Keratinocyte (primary cell): ENCODE measurements at regions not wholly inside any gene's neighbourhood (a gene's known extent, or its start where the extent isn't known, plus 50 kb on each side); places are given as distances from the start of the nearest gene placed in this dataset.
"Not testable (repeated sequence)": the region's sequence is repeated elsewhere in the genome, so short reads cannot be mapped to it uniquely, and the experiment has no call there.

Experiments
- DNase-seq: peaks from one replicate; pipeline ENCODE4 v3.0.0-alpha.2; 2011; ENCODE audit warnings: low read depth, missing footprints, low spot score
- FAIRE-seq: peaks from 2 replicates; lab custom pipeline; 2011; peaks lifted over from hg19 to GRCh38; lab: Jason Lieb, UNC
- H2AFZ ChIP-seq: 2 replicates; pipeline ENCODE4 v1.6.0; 2012; ENCODE audit warnings: low read length, control low read depth, inconsistent platforms; ENCODE audit not compliant: control insufficient read depth
- H3K27ac ChIP-seq: 2 replicates; pipeline ENCODE4 v1.5.1; 2011; ENCODE audit warnings: low read length; ENCODE audit not compliant: control insufficient read depth, insufficient read depth
- H3K27me3 ChIP-seq: 3 replicates; pipeline ENCODE4 v1.6.0; 2011; ENCODE audit warnings: low read length; ENCODE audit not compliant: control insufficient read depth, insufficient read depth; ENCODE audit errors: extremely low read depth
- H3K36me3 ChIP-seq, 2 experiments: 2 replicates in 1 of 2; 3 replicates in 1 of 2; pipeline ENCODE4 v1.5.1; 2011; ENCODE audit warnings: low read length in 2 of 2, mild to moderate bottlenecking in 1 of 2; ENCODE audit not compliant: control insufficient read depth in 2 of 2, insufficient read depth in 2 of 2; ENCODE audit errors: extremely low read depth in 1 of 2
- H3K4me1 ChIP-seq: 3 replicates; pipeline ENCODE4 v1.5.1; 2011; ENCODE audit warnings: low read length; ENCODE audit not compliant: control insufficient read depth, insufficient read depth; ENCODE audit errors: extremely low read depth
- H3K4me2 ChIP-seq: 3 replicates; pipeline ENCODE4 v1.6.0; 2011; ENCODE audit warnings: low read depth, low read length; ENCODE audit not compliant: control insufficient read depth, insufficient read depth; ENCODE audit errors: extremely low read depth
- H3K4me3 ChIP-seq, 3 experiments: fragments of 200-600 bp in 1 of 3; sonication (generic) in 1 of 3; 2 replicates in 2 of 3; 3 replicates in 1 of 3; pipeline ENCODE4 v1.5.1; 2011 to 2016; ENCODE audit warnings: low read length in 3 of 3, mild to moderate bottlenecking in 3 of 3, control low read depth in 2 of 3, inconsistent platforms in 1 of 3, low read depth in 1 of 3, mixed read lengths in 1 of 3, mixed run types in 1 of 3, moderate library complexity in 1 of 3; ENCODE audit not compliant: control insufficient read depth in 2 of 3, insufficient read depth in 2 of 3; ENCODE audit errors: extremely low read depth in 1 of 3
- H3K79me2 ChIP-seq: 2 replicates; pipeline ENCODE4 v1.6.0; 2012; ENCODE audit warnings: low read length; ENCODE audit not compliant: control insufficient read depth, insufficient read depth
- H3K9ac ChIP-seq: 3 replicates; pipeline ENCODE4 v1.6.0; 2011; ENCODE audit warnings: low read length; ENCODE audit not compliant: control insufficient read depth, insufficient read depth; ENCODE audit errors: extremely low read depth
- H3K9me1 ChIP-seq: 3 replicates; pipeline ENCODE4 v1.6.0; 2011; ENCODE audit warnings: low read length; ENCODE audit not compliant: control insufficient read depth, insufficient read depth; ENCODE audit errors: extremely low read depth
- H3K9me3 ChIP-seq: 2 replicates; pipeline ENCODE4 v1.5.1; 2012; ENCODE audit warnings: low read depth, low read length; ENCODE audit not compliant: control insufficient read depth
- H4K20me1 ChIP-seq: 3 replicates; pipeline ENCODE4 v1.6.0; 2011; ENCODE audit warnings: low read length; ENCODE audit not compliant: control insufficient read depth, insufficient read depth; ENCODE audit errors: extremely low read depth
- CTCF ChIP-seq, 3 experiments: IDR thresholded peaks in 1 of 3; conservative IDR thresholded peaks in 1 of 3; optimal IDR thresholded peaks in 1 of 3; 2 replicates in 2 of 3; 3 replicates in 1 of 3; pipeline versions ENCODE3 to v1.5.1; 2011; ENCODE audit warnings: low read length in 3 of 3, mild to moderate bottlenecking in 3 of 3, moderate library complexity in 2 of 3, control low read depth in 1 of 3, inconsistent platforms in 1 of 3; ENCODE audit not compliant: insufficient read depth in 2 of 3; ENCODE audit errors: extremely low read depth in 1 of 3
- EZH2 ChIP-seq: IDR thresholded peaks from one replicate; pipeline ENCODE4 v1.6.1; 2012; ENCODE audit warnings: inconsistent platforms, mild to moderate bottlenecking, low read length, moderate library complexity
- dilution Hi-C: fragments of 300-500 bp; cut with MboI; formaldehyde crosslinking; loops from one replicate; pipeline ENCODE4 v1.7.0; 2020; ENCODE audit warnings: low sequenced_read_pairs; ENCODE audit not compliant: extremely low pct_ligation_motif_present

- H3K27me3 ChIP-seq, result no peaks in the 10 kb centered on the region
- no peaks in the 10 kb centered on the region for H4K20me1 ChIP-seq
- H3K79me2 ChIP-seq, result no peaks in the 10 kb centered on the region
- no peak overlapping the region for H3K4me3 ChIP-seq
- no peaks in the 10 kb centered on the region for H3K9me3 ChIP-seq
- no peak overlapping the region for H2AFZ ChIP-seq
- no peaks in the 10 kb centered on the region for H3K9me1 ChIP-seq
- no peak for DNase-seq
- dilution Hi-C loops, result no loop called here
- no peaks in the 10 kb centered on the region for H3K4me1 ChIP-seq
- H3K9ac ChIP-seq, result no peak overlapping the region
- H3K27ac ChIP-seq, result no peak overlapping the region
- no peak overlapping the region for H3K4me2 ChIP-seq
- no peaks in the 10 kb centered on the region for H3K36me3 ChIP-seq
- TF ChIP-seq CTCF (optimal IDR thresholded peaks at IDR 0.05 in 1 of 3, IDR thresholded peaks at IDR 0.05 in 1 of 3, conservative IDR thresholded peaks at IDR 0.05 in 1 of 3; ENCODE audit: extremely low read depth in 1 of 3, insufficient read depth in 2 of 3, low read length in 3 of 3) (no peak), EZH2 (no peak)
- no peak for FAIRE-seq
Observed at GRCh38 chr20:56708991-56709390, 79.9 kb downstream of the TFAP2C start.

- Histone ChIP-seq H3K4me2 (no peak overlapping the region), H3K27ac (no peak overlapping the region), H3K9me3 (no peaks in the 10 kb centered on the region), H3K9me1 (no peaks in the 10 kb centered on the region), H3K4me1 (no peaks in the 10 kb centered on the region), H3K9ac (no peak overlapping the region), H2AFZ (no peak overlapping the region), H3K4me3 (no peak overlapping the region), H4K20me1 (no peaks in the 10 kb centered on the region), H3K27me3 (no peaks in the 10 kb centered on the region), H3K79me2 (no peaks in the 10 kb centered on the region), H3K36me3 (no peaks in the 10 kb centered on the region)
- FAIRE-seq (no peak), DNase-seq (no peak)
- dilution Hi-C loops, result no loop called here
- TF ChIP-seq EZH2 (no peak), CTCF (optimal IDR thresholded peaks at IDR 0.05 in 1 of 3, IDR thresholded peaks at IDR 0.05 in 1 of 3, conservative IDR thresholded peaks at IDR 0.05 in 1 of 3; ENCODE audit: extremely low read depth in 1 of 3, insufficient read depth in 2 of 3, low read length in 3 of 3) (no peak)
Observed at GRCh38 chr20:56710125-56710524, 81.0 kb downstream of the TFAP2C start.

GRCh38 chr20:56710577-56710976, 81.5 kb downstream of the TFAP2C start:
- H3K79me2 ChIP-seq, DNase-seq, FAIRE-seq, H2AFZ ChIP-seq, H3K9ac ChIP-seq, H3K36me3 ChIP-seq, H3K9me1 ChIP-seq, dilution Hi-C loops, H3K27me3 ChIP-seq, H3K9me3 ChIP-seq, H3K4me1 ChIP-seq, H4K20me1 ChIP-seq, H3K27ac ChIP-seq, H3K4me2 ChIP-seq, H3K4me3 ChIP-seq: not testable (repeated sequence)
